Activated CD8-positive, alpha-beta memory T cell treated with anti-CD3 and anti-CD28 coated beads for 36 hours (primary cell): ENCODE measurements at regions not wholly inside any gene's neighbourhood (a gene's known extent, or its start where the extent isn't known, plus 50 kb on each side); places are given as distances from the start of the nearest gene placed in this dataset.
"Not testable (repeated sequence)": the region's sequence is repeated elsewhere in the genome, so short reads cannot be mapped to it uniquely, and the experiment has no call there.

ENCODE experiments used
- CTCF ChIA-PET: fragments of 350-600 bp; sonication (Branson Sonifier 250); formaldehyde crosslinking; loops from one replicate; lab custom pipeline; 2021; ENCODE audit warnings: antibody characterized with exemption; lab: Charles Lee
- POLR2A ChIA-PET: fragments of 350-600 bp; sonication (Branson Sonifier 250); formaldehyde crosslinking; loops from one replicate; lab custom pipeline; 2021; ENCODE audit warnings: antibody characterized with exemption; lab: Charles Lee

DNA sequence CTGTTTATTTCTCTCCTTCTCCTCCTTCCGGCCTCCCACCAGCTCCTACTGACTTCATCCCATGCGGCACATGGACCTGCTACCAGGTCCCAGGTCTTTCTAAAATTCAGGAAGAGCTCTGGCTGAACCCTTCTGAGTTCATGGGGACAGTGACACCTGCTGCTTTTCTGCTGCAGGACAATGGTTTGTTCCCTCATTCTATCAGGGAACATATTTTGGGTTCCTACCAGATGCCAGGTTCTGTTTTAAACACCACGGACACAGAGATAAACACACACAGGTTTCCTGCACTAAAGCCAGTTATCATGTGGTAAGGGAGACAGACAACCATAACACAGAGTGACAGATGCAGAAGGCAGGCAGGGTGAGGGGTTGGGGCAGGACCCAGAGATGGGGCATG lies 114.0 kb upstream of the RAB4A start:
- ChIA-PET CTCF (no interaction called here), POLR2A (no interaction called here)

DNA sequence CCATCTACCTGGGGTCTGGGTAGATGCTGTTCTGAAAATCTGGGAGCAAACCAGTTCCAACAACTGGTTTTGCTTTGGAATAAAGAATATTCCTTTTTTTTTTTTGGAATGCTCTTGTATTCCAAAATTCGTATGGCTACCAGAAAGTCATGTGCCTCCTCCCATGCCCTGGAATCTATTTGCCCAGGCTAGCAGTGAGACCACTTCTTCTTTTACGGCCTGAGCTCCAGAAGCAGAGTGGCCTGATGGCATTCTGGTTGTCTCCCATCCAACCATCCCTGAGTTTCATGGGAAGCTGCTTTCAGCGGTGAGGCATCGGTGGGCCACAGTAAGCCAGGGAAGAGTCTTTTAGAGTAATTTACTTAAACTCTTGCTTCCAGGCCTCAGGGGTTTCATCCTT lies 113.4 kb upstream of the RAB4A start:
- POLR2A ChIA-PET, result no interaction called here
- CTCF ChIA-PET, result no interaction called here

DNA sequence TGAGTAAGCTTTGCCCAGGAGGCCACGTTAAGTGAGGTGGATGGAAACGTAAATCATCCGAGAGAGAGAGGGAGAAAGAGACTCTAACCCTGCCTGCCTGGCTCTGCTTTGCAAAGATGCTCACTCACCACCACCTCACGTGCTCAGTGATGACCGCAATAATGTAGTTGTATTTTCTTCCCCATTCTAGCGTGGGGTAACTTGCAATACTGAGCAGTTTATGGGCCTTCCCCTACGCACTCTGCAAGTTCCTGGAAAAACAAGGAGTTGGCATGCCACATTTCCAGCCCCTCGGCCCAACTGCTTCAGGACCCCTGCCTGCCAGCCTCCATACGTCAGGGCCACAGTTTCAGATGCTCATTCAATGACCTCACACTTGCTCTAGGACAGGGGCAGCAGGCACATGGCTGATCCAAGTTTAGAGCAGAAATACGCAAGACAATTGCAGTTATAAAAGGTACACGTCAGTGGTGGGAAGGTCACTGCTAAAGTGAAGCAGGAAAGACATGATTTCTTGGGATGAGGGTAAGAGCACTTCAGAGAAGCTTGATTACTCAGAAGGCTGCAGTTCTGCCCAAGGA lies 112.5 kb upstream of the RAB4A start:
- ChIA-PET POLR2A (no interaction called here), CTCF (interaction anchor here (1.4 kb wide), 1 partner anchor 69 kb away, joined by 5 read pairs; no protein-coding TSS in a partner anchor)

DNA sequence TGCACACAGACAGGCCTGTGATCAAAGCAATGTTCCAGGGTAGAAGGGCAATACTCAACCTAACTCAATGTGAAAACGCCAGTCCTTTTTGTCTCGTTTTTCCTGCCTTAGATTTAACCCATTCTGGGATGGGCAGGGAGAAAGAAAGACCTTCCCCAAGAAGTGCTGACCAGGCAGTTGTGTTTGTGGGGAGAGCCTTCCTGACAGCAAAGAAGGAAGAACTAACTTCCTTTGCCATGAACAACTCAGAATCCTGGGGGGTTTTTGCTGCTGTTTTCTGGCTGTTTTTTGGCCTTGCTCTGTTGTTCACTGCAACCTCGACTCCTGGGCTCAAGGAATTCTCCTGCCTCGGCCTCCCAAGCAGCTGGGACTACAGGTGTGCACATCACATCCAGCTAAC lies 112.0 kb upstream of the RAB4A start:
- CTCF ChIA-PET, result interaction anchor here (1.4 kb wide), 1 partner anchor 69 kb away, joined by 5 read pairs; no protein-coding TSS in a partner anchor
- POLR2A ChIA-PET, result no interaction called here

DNA sequence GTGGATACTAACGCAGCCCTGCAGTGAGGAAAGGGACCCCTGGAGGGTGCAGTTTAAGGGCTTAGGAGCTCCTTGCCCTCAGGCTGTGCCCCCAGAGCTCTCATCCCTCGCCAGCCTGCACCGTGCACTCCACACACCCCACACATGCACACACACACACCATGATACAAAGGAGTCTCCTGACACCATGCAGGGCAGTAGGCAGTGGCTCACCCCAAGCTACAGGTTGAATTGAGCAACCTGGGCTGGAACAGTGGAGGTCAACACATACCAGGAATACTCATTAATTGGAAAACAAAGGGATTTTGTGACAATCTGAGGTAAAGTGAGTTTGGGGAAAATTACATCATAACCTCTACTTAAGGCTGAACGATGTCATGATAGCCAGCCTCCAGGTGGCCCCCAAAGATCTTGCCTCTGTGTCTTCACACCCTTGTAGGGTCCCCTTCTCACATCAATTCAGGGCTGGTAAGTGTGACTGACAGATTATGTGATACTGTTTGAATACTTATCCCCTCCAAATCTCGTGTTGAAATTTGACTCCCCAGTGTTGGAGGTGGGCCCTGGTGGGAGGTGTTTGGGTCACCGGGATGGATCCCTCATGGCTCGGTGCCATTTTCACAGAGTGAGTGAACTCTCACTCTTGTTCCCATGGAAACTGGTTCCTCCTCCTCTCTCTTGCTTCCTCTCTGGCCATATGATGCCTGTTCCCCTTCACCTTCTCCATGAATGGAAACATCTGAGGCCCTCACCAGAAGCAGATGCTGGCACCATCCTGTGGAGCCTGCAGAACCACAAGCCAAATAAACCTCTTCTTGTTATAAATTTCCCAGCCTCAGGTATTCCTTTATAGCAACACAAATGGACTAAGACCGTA lies 111.0 kb upstream of the RAB4A start:
- POLR2A ChIA-PET, result no interaction called here
- CTCF ChIA-PET, result interaction anchor here (1.4 kb wide), 1 partner anchor 68 kb away, joined by 5 read pairs; no protein-coding TSS in a partner anchor

DNA sequence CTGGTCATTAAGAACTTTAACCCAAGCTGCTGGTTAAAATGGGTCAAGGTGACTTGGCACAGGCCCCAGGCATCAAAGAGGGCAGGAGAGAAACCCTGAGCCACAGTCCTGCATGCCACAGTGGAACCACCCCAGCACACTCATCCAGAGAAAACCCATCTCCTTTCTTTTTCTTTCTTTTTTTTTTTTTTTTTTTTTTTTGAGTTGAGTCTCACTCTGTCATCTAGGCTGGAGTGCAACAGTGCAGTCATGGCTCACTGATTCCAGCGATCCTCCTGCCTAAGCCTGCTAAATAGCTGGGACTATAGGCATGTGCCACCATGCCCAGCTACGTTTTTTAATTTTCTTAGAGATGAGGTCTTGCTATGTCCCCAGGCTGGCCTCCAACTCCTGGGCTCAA lies 109.2 kb upstream of the RAB4A start:
- ChIA-PET POLR2A (no interaction called here), CTCF (no interaction called here)

DNA sequence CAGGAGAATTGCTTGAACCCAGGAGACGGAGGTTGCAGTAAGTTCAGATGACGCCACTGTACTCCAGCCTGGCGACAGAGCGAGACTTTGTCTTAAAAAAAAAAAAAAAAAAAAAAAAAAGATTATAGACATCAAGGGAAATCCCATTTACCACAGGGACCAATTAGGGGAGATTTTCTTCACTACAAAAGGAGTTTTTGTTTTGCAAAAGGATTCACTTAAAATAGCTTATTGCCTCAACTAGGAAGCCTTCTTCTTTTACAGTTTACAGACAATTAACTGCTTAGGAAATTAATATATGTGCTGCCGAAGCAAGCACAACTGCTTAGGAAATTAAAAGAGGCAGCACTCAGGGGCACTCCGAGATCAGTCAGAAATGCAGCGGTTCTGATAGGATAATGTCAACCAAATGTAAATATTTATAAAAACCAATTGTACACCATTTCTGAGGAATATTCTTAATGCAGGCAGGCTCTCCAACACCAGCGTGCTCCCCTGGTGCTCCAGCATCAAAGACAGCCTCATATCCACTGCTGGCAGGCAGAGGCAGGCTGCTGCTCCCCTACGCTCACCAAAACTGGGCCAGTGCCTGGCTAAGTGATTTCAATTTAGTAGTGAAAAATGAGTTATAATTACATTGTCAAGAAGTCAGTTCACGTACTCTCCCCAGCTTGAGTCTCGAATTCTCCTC lies 107.9 kb upstream of the RAB4A start:
- POLR2A ChIA-PET, result no interaction called here
- CTCF ChIA-PET, result interaction anchor here (0.7 kb wide), 1 partner anchor 371 kb away, joined by 5 read pairs; no protein-coding TSS in a partner anchor

DNA sequence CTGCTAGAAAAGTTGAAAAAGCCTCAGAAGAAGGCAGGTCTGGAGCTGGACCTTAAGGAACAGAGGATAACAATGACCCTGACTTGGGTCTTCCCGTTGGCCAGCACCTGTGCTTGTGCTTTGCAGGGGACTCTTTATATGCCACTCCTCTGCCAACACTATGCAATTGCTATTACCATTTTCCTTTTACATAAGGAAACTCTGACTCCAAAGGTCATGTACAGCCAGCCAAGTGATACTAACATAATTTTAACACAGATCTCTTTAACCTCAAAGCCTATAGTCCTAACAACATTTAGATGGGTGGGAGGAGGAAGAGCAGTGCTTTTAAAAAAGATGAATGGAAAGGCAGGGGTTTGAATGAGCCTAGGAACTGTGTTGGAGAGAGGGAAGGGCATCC lies 106.6 kb upstream of the RAB4A start:
- POLR2A ChIA-PET, result no interaction called here
- CTCF ChIA-PET, result no interaction called here

DNA sequence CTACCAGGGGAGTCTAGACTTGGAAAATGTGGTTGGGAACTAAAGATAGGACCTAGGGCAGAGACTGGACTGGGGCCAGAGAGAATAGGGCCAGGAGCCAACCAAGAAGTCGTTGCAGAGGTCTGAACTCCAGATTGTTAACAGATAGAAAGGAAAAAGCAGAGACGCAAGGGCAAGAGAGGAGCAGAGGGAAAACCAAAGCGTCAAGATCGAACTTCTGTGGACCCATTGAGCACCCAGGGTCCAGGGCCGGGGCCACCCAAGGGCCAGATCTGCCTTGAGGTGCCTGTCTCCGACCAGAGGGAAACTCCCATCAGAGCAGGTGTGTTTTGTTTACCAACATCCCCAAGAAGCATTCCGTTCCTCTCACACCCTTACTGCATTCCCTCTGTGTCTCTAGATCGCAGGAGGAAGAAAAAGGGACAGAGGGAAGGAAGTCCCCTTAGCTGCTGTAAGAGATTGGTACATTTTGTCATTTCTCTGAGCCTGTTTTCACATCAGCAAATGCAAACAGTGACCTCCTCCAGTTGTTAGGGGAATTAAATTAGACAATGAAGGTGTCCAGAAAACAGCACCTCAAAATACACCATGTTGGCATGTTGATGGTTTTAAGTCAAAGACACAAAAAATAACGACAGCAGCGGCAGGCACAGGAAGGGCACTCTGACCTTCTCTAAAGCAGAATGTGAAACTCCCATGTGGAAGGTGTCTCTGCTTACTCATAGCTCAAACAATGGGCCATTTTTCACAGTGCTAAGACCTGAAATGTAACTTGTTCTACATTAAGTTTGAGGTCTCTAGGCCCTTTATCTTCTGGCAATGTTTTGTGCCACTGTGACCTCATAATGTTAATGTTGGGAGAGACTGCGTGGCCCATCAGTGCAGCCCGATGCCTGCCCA lies 105.8 kb upstream of the RAB4A start:
- CTCF ChIA-PET, result no interaction called here
- POLR2A ChIA-PET, result no interaction called here

DNA sequence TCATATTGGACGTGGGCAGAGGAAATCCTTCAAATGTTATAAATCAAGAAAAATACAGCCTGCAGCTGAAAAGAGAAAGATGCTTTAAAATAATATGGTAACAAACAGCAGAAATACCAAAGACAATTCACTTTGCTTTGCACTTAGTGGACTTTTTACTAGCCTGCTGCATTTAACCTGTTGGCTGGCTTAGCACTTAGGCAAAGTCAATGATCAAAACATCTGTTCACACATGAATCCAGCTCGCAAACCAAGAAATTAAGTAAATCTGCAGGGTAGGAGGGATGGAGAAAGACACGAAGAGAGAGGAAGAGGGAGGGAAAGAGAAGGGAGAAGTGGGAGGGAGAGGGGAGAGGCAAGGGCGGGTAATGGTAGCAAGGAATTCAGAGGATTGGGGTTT lies 103.6 kb upstream of the RAB4A start:
- CTCF ChIA-PET, result interaction anchor here (0.9 to 1.8 kb wide), 2 partner anchors 42 to 60 kb away, joined by 4 to 5 read pairs; no protein-coding TSS in a partner anchor
- POLR2A ChIA-PET, result no interaction called here

DNA sequence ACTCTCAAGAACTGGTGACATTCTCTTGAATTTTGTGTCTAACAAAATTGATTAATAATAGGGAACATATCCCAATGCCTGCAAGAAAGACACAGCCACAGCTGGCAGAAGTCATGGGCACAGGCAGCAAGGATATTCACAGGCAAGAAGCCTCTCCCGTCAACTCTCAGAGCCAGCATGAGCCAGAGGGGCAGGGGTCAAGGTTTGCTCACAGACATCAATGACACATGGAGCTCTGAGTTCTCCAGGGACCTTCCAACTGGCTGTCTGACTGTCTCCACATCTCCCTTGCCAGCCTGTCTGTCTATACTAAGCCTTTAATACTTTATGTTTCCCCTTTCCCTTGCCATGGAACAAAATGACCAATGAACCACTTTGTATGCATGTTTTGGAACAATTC lies 101.5 kb upstream of the RAB4A start:
- ChIA-PET POLR2A (no interaction called here), CTCF (no interaction called here)

DNA sequence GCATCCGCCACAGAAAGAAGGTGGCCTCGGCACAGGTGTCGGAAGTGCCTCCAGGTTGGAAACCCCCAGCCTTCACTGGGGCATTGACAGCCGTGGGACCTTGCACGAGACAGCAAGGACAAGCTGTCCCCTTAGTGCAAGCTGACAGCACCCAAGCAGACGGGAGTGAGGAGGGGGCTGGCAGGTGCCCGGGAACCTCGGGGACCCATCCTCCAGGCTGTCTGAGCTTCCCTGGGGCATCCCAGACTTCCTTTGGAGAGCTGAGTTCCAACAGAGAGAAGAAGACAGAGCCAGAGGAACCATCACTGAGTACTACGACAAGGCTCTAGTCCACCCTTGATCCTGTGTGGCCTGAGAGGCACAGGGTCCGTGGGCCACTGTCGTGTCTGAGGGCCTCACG lies 100.6 kb upstream of the RAB4A start:
- ChIA-PET POLR2A (no interaction called here), CTCF (no interaction called here)

DNA sequence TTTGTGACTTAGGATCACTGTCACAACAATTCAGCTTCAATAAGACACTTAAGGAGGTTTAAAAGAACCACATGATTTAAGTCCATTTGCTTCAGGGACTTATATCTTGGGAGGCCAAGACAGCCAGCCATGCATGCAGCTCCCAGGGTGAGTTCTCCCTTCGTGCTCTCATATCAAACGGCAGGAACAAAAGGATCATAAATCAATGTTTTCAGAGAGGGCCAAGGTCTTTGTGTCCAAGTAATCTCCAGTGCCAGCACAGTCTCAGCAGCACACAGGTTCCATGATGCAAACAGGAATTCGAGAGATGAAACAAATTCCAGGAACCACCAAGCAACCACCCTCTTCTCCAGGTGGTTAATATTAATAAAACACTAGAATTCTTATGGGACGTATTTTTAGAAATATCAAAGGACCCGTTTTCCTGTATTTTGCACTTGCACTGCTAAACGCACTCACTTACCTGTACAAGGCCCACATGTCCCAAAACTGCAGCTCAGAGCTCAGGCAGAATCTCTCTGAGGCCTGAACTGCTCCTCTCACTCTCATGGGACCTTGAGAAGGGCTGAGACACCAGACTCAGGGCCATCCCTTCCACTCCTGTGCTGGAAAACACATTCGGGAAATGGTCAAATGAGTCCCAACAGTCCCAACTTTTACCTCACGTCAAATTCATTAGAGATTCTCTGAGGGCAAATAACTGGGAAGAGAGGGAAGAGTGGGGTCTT lies 100.0 kb upstream of the RAB4A start:
- POLR2A ChIA-PET, result no interaction called here
- CTCF ChIA-PET, result no interaction called here

DNA sequence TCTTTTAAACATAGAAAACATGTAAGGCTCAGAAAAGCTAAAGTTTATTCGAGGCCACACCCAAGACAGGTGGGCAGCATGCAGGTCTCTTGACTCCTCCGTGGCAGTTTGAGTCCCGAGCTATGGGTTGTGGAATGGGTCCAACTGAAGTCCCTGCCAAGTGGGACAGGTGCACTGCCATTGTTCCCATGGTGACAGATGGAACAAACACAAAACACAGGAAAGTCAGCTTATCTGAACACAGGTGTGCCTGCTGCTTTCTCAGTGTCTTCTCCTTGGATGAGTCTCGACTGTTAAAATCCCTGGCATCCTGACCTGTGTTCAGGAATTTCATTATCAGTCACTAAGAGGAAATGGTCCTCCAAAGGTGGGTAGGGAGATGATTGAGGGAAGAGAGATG lies 99.0 kb upstream of the RAB4A start:
- CTCF ChIA-PET, result interaction anchor here (0.6 kb wide), 1 partner anchor 509 kb away, joined by 3 read pairs; no protein-coding TSS in a partner anchor
- POLR2A ChIA-PET, result no interaction called here

DNA sequence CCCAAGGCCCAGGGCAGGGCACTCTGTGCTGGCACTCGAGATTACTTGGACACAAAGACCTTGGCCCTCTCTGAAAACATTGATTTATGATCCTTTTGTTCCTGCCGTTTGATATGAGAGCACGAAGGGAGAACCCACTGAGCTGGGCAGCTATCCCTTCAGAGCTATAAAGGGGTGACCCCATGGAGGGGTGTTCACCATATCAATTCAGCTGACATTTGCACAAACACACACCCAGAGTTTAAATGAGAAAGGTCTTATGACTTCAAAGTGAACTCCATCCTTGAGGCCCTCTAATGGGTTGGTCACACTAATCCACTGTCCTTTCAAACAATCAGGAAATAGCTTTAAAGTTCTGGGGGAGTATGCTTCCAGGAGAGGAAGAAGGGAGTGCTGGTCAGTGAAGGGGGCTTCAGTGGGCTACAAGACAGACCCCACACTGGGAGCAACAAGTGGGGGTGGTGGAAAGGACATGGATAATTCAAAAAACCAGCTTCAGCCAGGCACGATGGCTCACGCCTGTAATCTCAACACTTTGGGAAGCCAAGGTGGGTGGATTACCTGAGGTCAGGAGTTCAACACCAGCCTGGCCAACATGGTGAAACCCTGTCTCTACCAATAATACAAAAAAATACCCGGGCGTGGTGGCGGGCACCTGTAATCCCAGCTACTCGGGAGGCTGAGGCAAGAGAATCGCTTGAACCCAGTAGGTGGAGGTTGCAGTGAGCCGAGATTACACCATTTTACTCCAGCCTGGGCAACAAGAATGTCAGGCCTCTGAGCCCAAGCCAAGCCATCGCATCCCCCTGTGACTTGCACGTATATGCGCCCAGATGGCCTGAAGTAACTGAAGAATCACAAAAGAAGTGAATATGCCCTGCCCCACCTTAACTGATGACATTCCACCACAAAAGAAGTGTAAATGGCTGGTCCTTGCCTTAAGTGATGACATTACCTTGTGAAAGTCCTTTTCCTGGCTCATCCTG lies 97.1 kb upstream of the RAB4A start:
- CTCF ChIA-PET, POLR2A ChIA-PET: not testable (repeated sequence)

DNA sequence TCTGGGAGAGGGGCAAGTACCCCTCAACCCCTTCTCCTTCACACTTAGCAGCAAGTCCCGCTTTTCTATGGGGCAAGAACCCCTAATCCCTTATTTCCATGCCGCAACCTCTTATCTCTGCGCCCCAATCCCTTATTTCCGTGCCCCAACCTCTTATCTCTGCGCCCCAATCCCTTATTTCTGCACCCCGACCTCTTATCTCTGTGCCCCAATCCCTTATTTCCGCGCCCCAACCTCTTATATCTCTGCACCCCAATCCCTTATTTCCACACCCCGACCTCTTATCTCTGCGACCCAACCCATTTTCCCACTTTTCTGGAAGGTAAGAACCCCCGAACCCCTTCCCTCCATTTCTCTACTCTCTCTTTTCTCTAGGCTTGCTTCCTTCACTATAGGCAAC lies 95.6 kb upstream of the RAB4A start:
- POLR2A ChIA-PET, CTCF ChIA-PET: not testable (repeated sequence)

DNA sequence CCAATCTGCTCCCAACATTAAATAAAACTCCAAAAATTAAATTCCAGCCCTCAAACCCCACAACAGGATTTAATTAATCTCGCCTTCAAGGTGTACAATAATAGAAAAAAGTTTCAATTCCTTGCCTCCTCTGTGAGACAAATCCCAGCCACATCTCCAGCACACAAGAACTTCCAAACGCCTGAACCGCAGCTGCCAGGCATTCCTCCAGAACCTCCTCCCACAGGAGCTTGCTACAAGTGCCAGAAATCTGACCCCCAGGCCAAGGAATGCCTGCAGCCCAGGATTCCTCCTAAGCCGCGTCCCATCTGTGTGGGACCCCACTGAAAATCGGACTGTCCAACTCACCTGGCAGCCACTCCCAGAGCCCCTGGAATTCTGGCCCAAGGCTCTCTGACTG lies 94.5 kb upstream of the RAB4A start:
- POLR2A ChIA-PET, CTCF ChIA-PET: not testable (repeated sequence)

DNA sequence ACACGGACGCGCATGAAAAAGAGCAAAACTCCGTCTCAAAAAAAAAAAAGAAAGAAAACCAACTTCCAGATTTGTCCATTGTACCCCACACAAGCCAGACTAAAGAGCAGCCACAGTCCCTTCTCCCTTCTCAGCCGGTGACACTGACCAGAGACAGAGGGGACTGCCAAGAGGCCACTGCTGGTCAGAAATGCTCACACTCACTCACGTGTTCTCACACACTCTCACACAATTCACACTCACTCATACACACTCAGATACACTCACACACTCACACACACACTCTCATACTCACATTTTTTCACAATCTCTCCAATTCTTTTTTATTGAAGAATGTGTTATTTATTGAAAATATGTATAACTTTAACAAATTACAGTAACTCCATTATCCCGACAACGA lies 90.8 kb upstream of the RAB4A start:
- ChIA-PET POLR2A (no interaction called here), CTCF (no interaction called here)
